Kidney epithelial cell (primary cell): ENCODE measurements at regions not wholly inside any gene's neighbourhood (a gene's known extent, or its start where the extent isn't known, plus 50 kb on each side); places are given as distances from the start of the nearest gene placed in this dataset.
"Not testable (repeated sequence)": the region's sequence is repeated elsewhere in the genome, so short reads cannot be mapped to it uniquely, and the experiment has no call there.

Source experiments
- DNase-seq: peaks from one replicate; pipeline ENCODE4 v3.0.0-alpha.2; 2010; ENCODE audit warnings: low read depth
- H3K27me3 ChIP-seq: 2 replicates; pipeline ENCODE4 v1.6.0; 2011; ENCODE audit warnings: low read length; ENCODE audit not compliant: control insufficient read depth, insufficient read depth
- H3K36me3 ChIP-seq: 2 replicates; pipeline ENCODE4 v1.5.1; 2011; ENCODE audit warnings: low read length; ENCODE audit not compliant: control insufficient read depth, insufficient read depth
- H3K4me3 ChIP-seq: 2 replicates; pipeline ENCODE4 v1.5.1; 2011; ENCODE audit warnings: low read depth, mild to moderate bottlenecking, control low read depth, low read length

- not testable (repeated sequence) for H3K36me3 ChIP-seq, DNase-seq, H3K4me3 ChIP-seq, H3K27me3 ChIP-seq
Observed at GRCh38 chr16:32202585-32202984, 50.5 kb upstream of the TP53TG3D start.
